ENCODE measurements at regions not wholly inside any gene's neighbourhood (a gene's known extent, or its start where the extent isn't known, plus 50 kb on each side); places are given as distances from the start of the nearest gene placed in this dataset.

DNA sequence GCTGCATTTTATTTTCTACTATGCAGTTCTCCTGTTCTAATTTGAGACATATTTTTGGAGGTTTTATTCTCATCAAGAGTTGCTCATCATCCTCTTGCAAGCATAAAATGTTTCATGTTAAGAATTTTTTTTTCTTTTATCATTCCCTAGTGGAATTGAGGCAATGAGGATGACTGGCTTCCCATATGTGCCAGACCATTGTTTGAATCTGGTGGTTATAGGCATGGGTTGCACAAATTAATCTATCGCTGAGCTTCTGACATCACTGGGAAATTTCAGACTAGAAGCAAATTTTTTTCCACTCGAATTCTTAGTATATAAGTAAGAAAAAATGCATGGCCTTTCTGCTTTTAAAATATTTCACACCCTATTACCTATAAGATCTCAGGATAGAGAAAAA is 279.1 kb upstream of the PLSCR5 start:
- no peak for DNase-seq (ENCODE audit: low spot score)
- intact Hi-C loops (cut with DNase I) = no loop called here

DNA sequence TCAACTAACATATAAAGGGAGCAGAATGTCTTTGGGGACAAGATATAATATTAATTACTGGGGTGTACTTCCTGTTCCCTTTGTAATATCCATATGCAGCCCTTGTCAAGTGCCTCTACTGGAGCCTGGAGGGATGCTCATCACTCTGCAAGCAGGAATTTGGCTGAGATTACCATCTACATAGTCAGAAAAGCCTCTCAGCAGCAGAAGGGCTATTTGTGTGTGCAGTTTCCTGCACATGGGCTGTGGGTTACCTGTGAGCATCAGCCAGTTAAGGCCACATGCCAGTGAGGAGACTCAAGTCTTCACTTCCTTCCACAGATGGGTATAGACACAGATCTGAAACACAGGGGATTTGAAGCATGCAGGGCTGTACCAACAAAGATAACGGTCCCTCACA is 278.1 kb upstream of the PLSCR5 start:
- DNase-seq (ENCODE audit: low spot score) = no peak
- intact Hi-C loops (cut with DNase I) = no loop called here

GRCh38 chr3:146881966-146882760 is 277.0 kb upstream of the PLSCR5 start:
- intact Hi-C loops (cut with DNase I) = no loop called here
- no peak for DNase-seq (ENCODE audit: low spot score)

DNA sequence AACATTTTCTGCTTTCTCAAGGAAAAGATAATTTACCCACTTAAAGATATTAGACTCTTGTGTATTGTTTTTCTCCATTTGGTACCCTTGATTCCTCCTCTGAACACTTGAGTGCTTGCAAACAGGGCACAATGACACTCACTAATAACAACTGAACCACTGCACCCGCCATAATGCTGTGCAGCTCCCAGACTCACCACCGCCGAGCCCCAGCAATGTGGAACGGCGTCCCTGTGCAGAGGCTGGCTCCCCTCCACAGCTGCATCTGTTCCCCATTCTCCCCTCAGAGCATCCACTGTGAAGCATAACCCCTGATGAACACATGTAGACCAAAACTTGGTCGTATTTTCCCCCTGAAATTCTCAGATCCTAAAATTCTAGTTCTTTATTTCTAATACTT is 276.2 kb upstream of the PLSCR5 start:
- intact Hi-C loops (cut with DNase I) = no loop called here
- no peak for DNase-seq (ENCODE audit: low spot score)

- DNase-seq (ENCODE audit: low spot score) = no peak
- intact Hi-C loops (cut with DNase I) = no loop called here
Observed at GRCh38 chr3:146873748-146874147, 268.6 kb upstream of the PLSCR5 start.

GRCh38 chr3:146865175-146865755 is 260.1 kb upstream of the PLSCR5 start:
- intact Hi-C loops (cut with DNase I) = no loop called here
- no peak for DNase-seq (ENCODE audit: low spot score)

DNA sequence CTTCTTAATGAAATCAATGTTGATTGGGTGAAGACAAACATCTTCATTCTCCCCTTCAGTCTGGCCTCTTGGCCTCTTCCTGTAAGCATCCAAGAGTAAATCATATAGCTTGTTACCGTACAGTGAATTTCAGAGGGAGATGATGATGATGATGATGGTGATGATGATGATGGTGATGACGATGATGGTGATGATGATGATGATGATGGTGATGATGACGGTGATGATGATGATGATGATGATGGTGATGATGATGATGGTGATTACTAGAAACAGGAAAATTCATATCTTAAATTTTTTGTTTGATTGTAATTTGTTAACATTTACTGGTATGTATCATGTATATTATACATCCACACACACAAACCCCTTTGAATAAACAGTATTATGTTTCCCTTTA is 256.1 kb upstream of the PLSCR5 start:
- no peak for DNase-seq (ENCODE audit: low spot score)
- intact Hi-C loops (cut with DNase I) = no loop called here

GRCh38 chr3:146854523-146854922 is 249.4 kb upstream of the PLSCR5 start:
- DNase-seq (ENCODE audit: low spot score) = no peak
- intact Hi-C loops (cut with DNase I) = no loop called here

DNA sequence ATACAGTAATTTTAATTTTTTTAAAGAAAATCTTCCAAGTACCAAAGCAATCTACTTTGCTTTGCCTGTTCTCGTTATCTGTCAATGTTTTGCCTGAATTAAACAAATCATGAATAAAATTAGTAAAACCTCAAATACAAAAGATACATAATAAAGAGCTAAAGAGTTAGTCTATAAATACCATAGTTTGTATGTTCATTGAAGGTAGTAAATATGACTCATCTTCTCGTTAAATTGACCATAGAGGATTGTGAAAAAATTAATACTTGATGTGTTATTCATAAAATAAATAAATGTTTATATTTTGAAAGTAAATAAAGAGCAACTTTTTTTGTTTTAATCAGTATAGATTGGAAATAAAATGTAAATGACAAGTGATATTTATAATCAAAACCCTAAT is 246.5 kb upstream of the PLSCR5 start:
- DNase-seq (ENCODE audit: low spot score) = no peak
- intact Hi-C loops (cut with DNase I) = no loop called here

DNA sequence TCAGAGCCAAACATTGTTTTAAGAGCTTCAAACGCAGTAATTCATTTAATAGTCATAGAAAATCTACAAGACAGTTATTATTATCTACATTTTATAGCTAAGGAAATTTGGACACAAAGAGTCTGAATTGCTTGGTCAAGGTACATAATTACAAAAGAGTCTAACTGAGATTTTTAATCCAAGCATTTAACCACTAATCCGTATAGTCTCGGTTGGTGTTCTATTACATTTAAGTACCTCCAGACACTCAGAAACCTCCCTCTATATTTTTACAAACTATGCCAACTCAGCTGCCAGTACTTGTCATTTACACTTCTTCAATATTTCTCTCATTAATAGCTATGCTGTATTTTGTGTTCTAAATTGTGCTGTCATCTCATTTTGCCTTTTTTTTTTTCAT is 240.2 kb upstream of the PLSCR5 start:
- intact Hi-C loops (cut with DNase I) = no loop called here
- DNase-seq (ENCODE audit: low spot score) = no peak

- no peak for DNase-seq (ENCODE audit: low spot score)
- intact Hi-C loops (cut with DNase I) = no loop called here
Observed at GRCh38 chr3:146843476-146843875, 238.3 kb upstream of the PLSCR5 start.

- intact Hi-C loops (cut with DNase I) = no loop called here
- no peak for DNase-seq (ENCODE audit: low spot score)
Observed at GRCh38 chr3:146839727-146840375, 234.7 kb upstream of the PLSCR5 start.

GRCh38 chr3:146838221-146838620 is 233.1 kb upstream of the PLSCR5 start:
- DNase-seq (ENCODE audit: low spot score) = no peak
- intact Hi-C loops (cut with DNase I) = no loop called here

GRCh38 chr3:146834917-146835316 is 229.8 kb upstream of the PLSCR5 start:
- DNase-seq (ENCODE audit: low spot score) = no peak
- intact Hi-C loops (cut with DNase I) = no loop called here

GRCh38 chr3:146832857-146833458 is 227.8 kb upstream of the PLSCR5 start:
- no peak for DNase-seq (ENCODE audit: low spot score)
- intact Hi-C loops (cut with DNase I) = no loop called here

DNA sequence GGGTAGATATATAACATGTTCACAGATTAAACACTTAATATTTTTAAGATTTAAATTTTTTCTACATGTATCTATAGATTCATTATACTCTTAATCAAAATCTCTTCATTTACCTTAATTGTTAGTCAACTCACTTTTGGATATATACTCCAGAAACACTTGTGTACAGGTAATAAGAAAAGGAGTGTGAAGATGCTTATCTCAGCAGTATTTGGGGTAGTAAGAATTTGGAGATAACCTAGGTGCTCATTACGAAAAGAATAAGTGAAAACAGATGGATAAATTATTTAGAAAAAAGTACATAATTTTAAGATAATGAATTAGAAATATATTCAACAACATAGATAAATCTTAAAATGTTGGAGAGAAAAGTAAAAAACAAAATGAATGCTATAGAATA is 226.5 kb upstream of the PLSCR5 start:
- intact Hi-C loops (cut with DNase I) = no loop called here

GRCh38 chr3:146830231-146830630 is 225.1 kb upstream of the PLSCR5 start:
- intact Hi-C loops (cut with DNase I) = no loop called here
- DNase-seq (ENCODE audit: low spot score) = no peak

More for the DNA sequence above, 226.5 kb upstream of the PLSCR5 start:
- DNase-seq (ENCODE audit: low spot score) = no peak

DNA sequence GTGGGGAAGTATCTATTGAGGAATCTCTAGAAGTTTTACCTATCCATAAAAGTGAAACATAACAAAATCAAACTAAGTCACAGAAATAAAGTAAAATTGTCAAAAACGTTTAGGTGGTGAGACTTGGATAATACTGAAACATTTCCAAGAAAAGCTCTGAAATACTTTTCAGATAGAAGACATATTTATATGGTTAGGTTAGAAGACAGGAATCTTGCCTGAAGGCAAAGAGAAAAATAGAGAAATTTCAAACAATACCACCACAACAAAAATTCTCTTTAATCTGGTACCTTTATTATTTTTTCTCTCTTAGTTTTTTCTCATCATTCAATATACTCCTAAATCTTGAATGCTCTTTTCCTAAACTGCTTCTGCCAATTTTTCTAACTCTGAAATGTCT is 222.7 kb upstream of the PLSCR5 start:
- no peak for DNase-seq (ENCODE audit: low spot score)
- intact Hi-C loops (cut with DNase I) = loop anchor here in 1 of 2 donors (10.0 kb wide), 1 partner anchor 393 kb away; no protein-coding TSS in a partner anchor

- intact Hi-C loops (cut with DNase I) = loop anchor here in 1 of 2 donors (10.0 kb wide), 1 partner anchor 389 kb away; no protein-coding TSS in a partner anchor
- no peak for DNase-seq (ENCODE audit: low spot score)
Observed at GRCh38 chr3:146823622-146824021, 218.5 kb upstream of the PLSCR5 start.

DNA sequence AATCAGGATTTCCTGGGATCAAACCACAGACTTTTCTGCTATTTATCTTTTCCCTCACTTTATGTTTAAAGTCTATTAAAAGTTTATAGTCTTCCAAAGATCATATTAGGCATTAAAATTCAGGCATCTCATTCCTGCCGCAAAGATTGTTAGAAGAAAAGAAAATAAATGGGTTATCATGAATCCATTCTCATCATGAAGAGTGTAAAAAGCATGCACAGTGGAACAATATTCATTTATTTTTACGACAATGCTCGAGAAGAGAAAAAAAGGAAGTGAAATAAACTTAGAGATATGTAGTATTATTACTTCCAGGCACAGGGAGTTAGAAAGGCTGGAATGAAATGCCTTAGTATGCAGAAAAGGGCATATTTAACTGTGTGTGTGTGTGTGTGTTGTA is 213.7 kb upstream of the PLSCR5 start:
- intact Hi-C loops (cut with DNase I) = no loop called here
- no peak for DNase-seq (ENCODE audit: low spot score)

All from posterior vena cava (tissue), 2 donors.